ENCODE measurements at regions not wholly inside any gene's neighbourhood (a gene's known extent, or its start where the extent isn't known, plus 50 kb on each side); places are given as distances from the start of the nearest gene placed in this dataset.

DNA sequence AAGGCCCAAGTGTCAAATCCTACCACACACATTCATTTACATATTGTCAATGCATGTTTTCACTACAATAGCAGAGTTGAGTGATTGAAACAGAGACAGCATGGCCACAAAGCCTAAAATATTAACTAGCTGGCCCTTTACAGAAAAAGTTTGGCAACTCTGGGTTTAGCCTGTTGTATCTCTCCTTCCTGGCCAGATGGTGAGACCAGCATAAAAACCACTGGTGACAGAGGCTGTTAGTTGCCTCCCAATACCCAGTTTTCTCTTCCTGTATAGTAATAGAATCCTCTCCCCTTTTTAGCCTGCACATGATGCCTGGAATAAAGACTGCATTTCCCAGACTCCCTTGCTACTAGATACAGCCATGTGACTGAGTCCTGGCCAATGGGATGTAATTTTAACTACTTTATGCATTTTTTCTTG, 100.0 kb upstream of the TAB2 start:
- DNase-seq (ENCODE audit: low spot score): no peak

DNA sequence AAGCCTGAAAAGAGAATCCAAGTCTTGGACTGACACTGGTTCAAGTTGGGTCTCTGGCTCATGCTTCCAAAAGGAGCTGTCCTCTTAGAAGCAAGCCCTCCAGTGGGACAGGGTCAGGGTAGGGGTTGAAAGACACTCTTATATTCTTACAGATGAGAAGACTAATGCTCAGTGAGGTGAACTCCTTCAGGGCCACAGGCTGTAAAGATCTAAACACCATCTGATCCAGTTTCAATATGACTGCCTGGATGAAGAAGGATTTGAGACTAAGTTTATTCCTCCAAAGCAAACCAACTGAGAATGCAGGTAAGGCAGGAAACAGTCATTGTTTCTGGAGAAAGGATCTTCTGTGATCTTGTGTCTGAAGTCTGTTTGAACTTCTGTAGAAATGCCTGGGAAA, 99.0 kb upstream of the TAB2 start:
- DNase-seq (ENCODE audit: low spot score): no peak

DNA sequence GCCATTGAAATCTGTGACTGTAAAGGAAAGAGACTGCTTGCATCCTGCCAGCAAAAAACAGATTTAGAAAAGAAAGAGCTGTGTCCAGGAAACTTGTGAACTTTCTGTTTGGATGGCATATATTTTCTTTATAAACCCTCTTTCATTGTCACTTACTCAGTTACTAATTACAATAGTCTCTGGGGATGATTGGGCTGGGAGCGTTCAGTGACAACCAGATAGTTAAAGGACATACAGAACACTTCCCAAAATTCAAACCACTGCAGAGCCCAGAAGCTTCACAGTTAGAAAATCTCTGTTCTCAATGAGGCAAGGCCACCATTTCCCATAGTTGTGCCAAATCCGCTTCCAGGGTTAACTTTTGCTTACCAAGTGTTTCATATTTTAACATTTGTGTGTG, 98.6 kb upstream of the TAB2 start:
- DNase-seq (ENCODE audit: low spot score): no peak

DNA sequence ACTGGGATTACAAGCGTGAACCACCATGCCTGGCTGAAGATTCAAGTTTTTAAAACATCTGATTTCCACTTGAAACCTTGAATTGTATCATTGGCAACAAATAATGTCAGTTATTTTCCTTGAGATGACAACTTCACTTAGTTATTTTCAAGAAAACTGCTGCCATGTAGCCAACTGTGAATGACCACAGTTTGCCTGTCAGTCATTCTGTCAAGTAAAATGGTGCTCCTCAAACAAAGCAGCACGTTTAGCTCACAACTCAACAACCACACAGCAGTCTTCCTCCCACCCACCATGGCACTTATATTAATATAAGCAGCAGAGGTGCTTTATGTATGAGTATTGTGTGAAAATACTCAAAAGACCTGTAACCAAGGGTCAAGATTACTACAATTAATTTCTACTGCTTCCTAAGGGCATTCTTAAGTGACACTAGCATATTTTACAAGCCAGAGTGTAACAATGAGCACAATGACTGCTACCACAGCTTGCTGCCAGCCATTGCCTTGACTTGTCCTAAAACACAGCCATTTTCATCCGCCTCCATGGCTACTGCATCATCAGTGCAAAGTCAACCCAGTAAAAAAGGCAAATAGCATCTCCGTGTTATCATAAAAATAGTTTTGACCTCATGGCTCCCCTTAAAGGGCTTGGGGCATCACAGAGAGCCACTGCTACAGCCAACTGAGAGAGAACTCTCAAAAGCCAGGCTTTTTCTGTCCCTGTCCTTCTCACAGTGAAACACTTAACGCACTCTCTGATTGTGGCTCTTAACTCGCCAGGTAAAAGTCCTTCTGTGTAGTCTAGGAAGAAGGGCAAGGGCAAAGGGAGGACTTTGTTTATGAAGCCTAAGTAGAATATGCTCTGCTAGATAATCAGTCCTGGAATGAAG, 96.4 kb upstream of the TAB2 start:
- DNase-seq (ENCODE audit: low spot score): no peak

DNA sequence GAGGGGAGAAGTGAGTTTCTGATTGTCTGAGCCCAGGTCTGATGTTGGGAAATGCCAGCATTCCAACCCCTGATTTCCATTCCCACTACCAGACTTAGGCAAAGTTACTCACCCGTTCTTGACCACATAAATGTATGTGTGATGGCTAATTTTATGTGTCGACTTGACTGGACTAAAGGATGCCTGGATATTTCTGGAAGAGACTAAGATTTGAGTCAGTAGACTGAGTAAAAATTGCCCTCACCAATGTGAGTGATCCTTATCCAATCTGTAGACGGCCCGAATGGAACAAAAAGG, 95.8 kb upstream of the TAB2 start:
- DNase-seq (ENCODE audit: low spot score): no peak

GRCh38 chr6:149223120-149223903, 94.2 kb upstream of the TAB2 start:
- no peak for DNase-seq (ENCODE audit: low spot score)

DNA sequence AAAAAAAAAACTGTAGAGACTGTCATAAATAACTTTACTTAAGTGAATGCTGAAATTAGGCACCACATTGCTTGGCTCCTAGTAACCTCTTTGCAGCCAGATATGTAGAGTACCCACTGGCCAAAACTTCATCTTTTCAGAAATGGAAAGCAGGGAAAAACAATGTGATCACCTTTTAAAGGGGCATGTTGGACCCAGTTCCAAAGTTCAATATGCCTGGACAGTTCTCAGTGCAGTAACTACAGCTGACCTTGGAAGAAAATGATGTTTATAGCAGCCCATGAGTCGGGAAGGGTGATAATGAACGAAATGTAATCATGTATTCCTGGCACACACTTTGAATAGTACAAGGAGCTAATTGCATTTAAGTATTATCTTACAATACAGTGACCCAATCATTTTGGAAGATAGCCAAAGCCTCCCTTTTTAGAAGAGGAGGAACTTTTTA, 93.6 kb upstream of the TAB2 start:
- DNase-seq (ENCODE audit: low spot score): peak; percentile 20

DNA sequence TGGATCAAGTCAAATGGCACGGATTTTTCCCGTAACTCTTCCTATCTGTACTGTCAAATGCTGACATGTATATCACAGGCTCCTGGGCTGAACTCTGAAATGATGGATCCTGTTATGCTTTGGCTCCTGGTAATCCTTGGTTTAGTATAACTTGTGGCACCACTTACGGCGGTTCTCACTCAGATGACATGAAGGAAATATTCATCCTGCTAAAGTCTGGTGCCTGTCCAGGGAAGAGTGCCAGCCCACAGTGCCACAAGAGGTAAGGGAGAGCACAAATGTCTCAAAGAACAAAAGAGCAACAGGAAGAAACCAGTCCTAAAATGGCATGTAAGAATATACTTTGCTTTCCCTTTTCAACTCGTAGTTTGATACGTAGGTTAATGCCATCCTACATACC, 93.1 kb upstream of the TAB2 start:
- no peak for DNase-seq (ENCODE audit: low spot score)

DNA sequence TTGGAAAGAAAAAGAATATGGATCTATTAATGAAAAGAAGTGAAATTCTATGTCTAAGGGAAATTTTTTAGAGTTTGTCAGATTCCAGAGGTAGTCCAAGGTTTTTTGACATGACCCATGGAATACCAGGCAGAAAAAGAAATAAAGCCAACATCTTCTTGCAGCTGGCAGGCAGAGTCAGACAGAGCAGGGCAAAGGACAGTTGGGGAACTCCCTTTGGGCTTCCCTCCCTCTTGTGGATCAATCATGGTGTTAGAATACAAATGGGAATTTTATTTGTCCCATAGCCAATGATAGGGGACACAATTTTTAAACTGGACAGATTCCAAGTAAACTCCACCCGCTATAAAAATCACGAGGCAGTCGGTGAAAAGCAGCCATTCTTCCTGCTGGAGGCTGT, 92.1 kb upstream of the TAB2 start:
- DNase-seq (ENCODE audit: low spot score): no peak

DNA sequence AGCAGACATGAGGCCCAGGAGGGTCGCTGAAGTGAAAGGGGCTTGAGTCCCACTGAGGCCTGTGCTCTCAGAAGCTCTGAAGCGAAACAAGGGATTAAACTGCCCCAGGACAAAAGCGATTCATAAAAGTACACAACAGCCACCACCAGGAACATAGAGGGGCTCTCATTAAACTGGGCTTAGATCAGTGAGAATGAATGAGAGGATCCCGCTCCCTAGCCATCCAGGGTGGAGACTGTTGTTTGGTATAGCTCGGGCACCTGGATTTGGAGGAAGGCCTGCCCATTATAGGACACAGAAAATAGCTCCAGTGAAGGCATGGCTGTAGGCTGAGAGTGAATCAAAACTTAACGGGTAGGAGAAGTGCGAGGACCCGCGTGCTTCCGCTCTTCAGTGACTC, 91.6 kb upstream of the TAB2 start:
- DNase-seq (ENCODE audit: low spot score): no peak

GRCh38 chr6:149227796-149228195, 89.7 kb upstream of the TAB2 start:
- DNase-seq (ENCODE audit: low spot score): no peak

GRCh38 chr6:149228311-149228955, 89.1 kb upstream of the TAB2 start:
- no peak for DNase-seq (ENCODE audit: low spot score)

DNA sequence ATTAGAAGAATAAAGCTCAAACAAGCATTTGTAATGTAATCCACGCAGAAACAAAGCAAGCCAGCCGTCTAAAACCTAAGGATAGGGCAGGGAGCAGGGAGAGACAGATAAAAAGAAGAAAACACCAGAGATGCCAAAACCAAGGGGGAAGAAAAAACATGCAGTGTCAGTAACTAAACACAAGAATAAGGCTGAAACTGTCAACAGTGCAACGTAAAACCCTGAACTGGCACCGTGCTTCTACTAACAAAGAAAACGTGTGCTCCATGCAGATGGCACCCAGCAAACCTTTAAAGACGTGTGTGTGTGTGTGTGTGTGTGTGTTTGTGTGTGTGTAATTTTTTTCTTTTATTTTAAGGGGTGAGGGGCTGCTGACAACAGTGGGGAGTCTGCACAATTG, 88.4 kb upstream of the TAB2 start:
- DNase-seq (ENCODE audit: low spot score): no peak

DNA sequence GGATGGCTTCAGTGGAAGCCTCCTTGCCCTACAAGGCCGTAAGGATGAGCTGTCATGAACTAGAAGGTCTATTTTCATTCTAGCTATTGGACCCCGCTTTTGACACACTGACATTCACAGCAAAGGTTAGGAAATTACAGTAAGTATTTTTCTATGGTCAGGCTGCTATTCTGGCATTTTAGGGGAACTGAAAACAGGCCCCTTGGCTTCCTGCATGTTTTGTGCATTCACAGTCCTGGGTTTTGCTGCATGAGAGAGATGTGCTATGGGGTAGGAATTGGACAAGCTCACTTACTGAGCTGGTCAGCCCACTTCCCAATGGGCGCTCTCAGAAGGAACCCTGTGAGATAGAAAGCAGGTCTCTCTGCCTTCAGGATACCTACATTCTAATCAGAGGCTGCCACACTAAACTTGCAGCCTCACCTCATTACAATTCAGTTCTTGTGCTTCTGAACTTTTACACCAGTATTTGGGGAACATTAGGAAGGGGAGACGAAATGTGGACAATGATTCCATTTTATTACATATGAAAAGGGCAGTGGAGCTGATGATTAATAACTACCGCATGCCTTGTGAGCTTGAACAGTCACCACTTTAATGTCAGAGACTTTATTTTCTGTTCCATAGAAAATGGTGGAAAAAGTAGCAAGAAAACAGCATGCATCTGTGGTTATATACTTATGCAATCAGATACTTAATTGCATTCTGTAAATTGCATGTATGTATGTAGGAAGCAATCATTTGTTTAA, 86.6 kb upstream of the TAB2 start:
- no peak for DNase-seq (ENCODE audit: low spot score)

DNA sequence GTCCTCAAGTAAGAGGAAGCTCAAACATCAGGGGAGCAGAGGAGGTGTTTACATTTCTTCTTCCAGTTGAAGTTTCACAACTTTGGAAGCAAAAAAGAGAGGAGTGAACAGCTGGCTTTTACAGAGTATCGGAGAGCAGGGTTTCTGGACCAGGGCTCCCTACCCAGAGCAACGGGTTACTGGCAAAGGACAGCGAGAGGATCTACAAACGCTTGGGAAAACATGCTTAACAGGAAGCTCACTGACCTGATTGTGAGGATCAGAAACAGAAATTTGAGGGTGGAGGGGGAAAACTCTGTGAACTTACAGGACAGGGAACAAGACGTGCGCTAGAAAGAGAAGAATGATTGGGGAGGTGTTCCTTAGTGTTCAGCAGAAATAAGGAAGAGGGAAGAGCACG, 85.7 kb upstream of the TAB2 start:
- DNase-seq (ENCODE audit: low spot score): no peak

- DNase-seq (ENCODE audit: low spot score): no peak
Measured at GRCh38 chr6:149233056-149233715, 84.3 kb upstream of the TAB2 start.

DNA sequence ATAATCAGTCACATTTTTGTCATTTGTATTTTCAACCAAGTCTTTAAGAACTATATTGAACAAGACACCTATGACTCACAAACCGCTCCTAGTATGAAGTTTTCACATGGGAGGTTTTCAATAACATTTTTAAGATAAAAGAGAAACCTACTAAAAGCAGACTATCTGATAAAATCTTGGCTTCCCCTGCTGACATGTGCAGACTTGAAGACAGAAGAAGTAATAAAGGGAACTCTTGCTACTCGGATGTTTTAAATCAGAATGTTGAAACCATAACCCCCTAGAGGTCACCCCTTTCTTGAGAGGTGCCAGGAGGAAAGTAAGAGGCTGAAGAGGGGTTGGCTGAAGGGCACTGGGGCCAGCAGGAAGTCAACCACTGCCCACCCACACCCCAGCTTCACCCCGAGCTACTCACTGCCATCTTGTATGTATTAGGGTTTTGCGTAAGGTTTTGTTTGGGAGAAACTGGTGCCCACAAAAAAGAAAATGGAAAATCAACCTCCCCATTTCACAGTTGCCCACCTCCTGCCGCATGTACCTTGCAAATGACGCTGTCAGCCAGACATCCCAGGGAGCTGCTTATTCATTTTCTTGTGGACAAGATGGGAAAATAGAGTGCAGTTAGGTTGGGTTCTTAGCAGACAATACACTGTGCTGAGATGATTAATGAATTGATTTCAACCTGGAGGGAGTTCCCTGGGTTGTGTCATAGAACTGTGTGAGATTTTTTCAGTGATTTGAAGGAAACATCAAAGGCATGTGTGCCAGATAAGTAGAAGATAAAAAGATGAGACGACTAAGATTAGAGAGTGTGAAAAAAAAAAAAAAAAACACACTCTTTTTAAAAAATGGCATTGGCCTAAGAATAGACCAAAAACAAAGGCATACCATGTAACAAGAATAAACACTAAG, 83.2 kb upstream of the TAB2 start:
- DNase-seq (ENCODE audit: low spot score): no peak

DNA sequence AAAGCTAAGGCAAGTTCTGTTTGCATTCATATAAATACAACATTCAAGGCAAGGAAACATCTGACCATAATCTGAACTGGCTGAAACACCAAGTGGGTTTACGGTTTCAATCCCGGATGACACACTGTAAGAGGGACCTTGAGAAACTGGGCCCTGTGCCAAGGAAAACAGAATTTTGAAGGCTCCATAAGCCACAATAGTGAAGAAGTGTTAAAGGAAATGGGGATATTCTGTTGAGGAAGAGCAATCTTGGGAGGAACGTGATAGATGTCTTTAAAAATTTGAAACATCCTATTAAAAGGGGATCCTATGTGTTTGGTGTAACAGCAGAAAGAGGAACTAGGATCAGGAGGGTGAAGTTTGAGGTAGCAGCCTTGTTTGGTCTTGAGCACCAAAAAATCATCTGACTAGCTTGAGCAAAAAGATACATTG, 82.4 kb upstream of the TAB2 start:
- DNase-seq (ENCODE audit: low spot score): no peak

GRCh38 chr6:149236589-149236988, 80.9 kb upstream of the TAB2 start:
- no peak for DNase-seq (ENCODE audit: low spot score)

DNA sequence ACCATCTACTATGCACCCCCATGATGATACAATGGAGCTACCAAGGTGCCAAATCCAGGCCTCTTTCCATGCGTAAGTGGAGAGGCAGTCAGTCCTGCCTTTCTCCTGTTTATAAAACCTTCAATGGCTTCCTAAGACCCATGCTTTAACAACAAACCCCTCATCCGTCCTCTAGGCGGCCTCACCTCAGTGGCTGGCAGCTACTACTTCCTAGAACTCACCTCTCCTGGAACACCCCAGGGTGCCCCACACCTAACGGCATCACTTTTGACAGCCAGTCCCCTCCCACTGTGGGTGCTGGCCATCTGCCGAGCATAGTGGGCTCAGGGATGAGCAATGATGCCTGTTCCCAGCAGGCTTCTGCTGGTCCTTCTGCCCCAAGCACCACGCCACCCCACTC, 80.0 kb upstream of the TAB2 start:
- DNase-seq (ENCODE audit: low spot score): no peak

Data from HuH-7 (cell line).